Endodermal cell (in vitro differentiated cells): ENCODE measurements at regions not wholly inside any gene's neighbourhood (a gene's known extent, or its start where the extent isn't known, plus 50 kb on each side); places are given as distances from the start of the nearest gene placed in this dataset.

Experiments used
- DNase-seq: peaks from one replicate; pipeline ENCODE4 v3.0.0-alpha.2; 2017
- H3K27ac ChIP-seq: 2 replicates; pipeline ENCODE4 v1.5.1; 2013; ENCODE audit warnings: mild to moderate bottlenecking, low read depth, low read length, moderate library complexity
- H3K27me3 ChIP-seq: 2 replicates; pipeline ENCODE4 v1.6.1; 2013; ENCODE audit warnings: mild to moderate bottlenecking, low read length, moderate library complexity; ENCODE audit not compliant: insufficient read depth, control insufficient read depth, poor library complexity, severe bottlenecking
- H3K36me3 ChIP-seq: 2 replicates; pipeline ENCODE4 v1.7.0; 2013; ENCODE audit warnings: mild to moderate bottlenecking, low read length, moderate library complexity; ENCODE audit not compliant: control insufficient read depth, insufficient read depth
- H3K4me1 ChIP-seq: one replicate; pipeline ENCODE4 v1.7.0; 2013; ENCODE audit warnings: low read length; ENCODE audit not compliant: control insufficient read depth, insufficient read depth
- H3K4me3 ChIP-seq: 2 replicates; pipeline ENCODE4 v1.5.1; 2013; ENCODE audit warnings: mild to moderate bottlenecking, low read length, moderate library complexity
- H3K9ac ChIP-seq: 2 replicates; pipeline ENCODE4 v1.6.1; 2013; ENCODE audit warnings: mild to moderate bottlenecking, low read length, moderate library complexity; ENCODE audit not compliant: poor library complexity, severe bottlenecking; ENCODE audit errors: extremely low read depth
- H3K9me3 ChIP-seq: 2 replicates; pipeline ENCODE4 v1.6.1; 2013; ENCODE audit warnings: mild to moderate bottlenecking, low read length, moderate library complexity; ENCODE audit not compliant: control insufficient read depth
- H3K27ac Mint-ChIP-seq: 2 replicates; pipeline ENCODE4 v1.8.0; 2020; ENCODE audit warnings: mixed read lengths
- H3K27me3 Mint-ChIP-seq: 2 replicates; pipeline ENCODE4 v1.8.0; 2021; ENCODE audit warnings: mild to moderate bottlenecking, mixed read lengths; ENCODE audit not compliant: insufficient read depth
- H3K36me3 Mint-ChIP-seq: 2 replicates; pipeline ENCODE4 v1.8.0; 2020; ENCODE audit warnings: low read depth, mixed read lengths
- H3K4me1 Mint-ChIP-seq: 2 replicates; pipeline ENCODE4 v1.8.0; 2020; ENCODE audit warnings: mixed read lengths
- H3K4me3 Mint-ChIP-seq: 2 replicates; pipeline ENCODE4 v1.8.0; 2020; ENCODE audit warnings: mild to moderate bottlenecking, moderate library complexity, mixed read lengths
- H3K9me3 Mint-ChIP-seq: 2 replicates; pipeline ENCODE4 v1.8.0; 2020; ENCODE audit warnings: mild to moderate bottlenecking, mixed read lengths
- CTCF ChIP-seq: fragments of 200-600 bp; sonication (generic); conservative IDR thresholded peaks from 2 replicates; pipeline ENCODE4 v1.5.0; 2021; ENCODE audit warnings: antibody characterized with exemption, mild to moderate bottlenecking
- whole genome bisulfite sequencing, 2 experiments: methylation state at CpG; one replicate each; pipeline versions ENCODE4 v1.1.5 to v1.1.7; 2013; ENCODE audit warnings: missing lambda C conversion rate in 2 of 2, mixed read lengths in 1 of 2; ENCODE audit not compliant: insufficient coverage in 1 of 2, insufficient read length in 1 of 2; 5-methylcytosine and 5-hydroxymethylcytosine counted together

- Mint-ChIP-seq H3K4me1 (no peaks in the 10 kb centered on the region), H3K9me3 (no peaks in the 10 kb centered on the region)
- no peaks in the 10 kb centered on the region for H3K27me3 ChIP-seq
These were observed 137.4 kb upstream of the MYCN start for GRCh38 chr2:15802657-15803542.

GRCh38 chr2:15803543-15804245, 136.7 kb upstream of the MYCN start:
- no peaks in the 10 kb centered on the region for H3K36me3 ChIP-seq
- no peaks in the 10 kb centered on the region for H3K9me3 ChIP-seq
- no peak for TF ChIP-seq CTCF
- H3K9ac ChIP-seq = no peak overlapping the region
- no peaks in the 10 kb centered on the region for H3K9me3 Mint-ChIP-seq
- H3K27me3 Mint-ChIP-seq = peaks cover 14% of the 10 kb centered on the region
- no peaks in the 10 kb centered on the region for H3K36me3 Mint-ChIP-seq
- H3K4me3 Mint-ChIP-seq = no peak overlapping the region
- no peaks in the 10 kb centered on the region for H3K27me3 ChIP-seq
- H3K27ac ChIP-seq = no peak overlapping the region
- no peaks in the 10 kb centered on the region for H3K4me1 ChIP-seq
- peaks cover 4% of the 10 kb centered on the region for H3K4me1 Mint-ChIP-seq
- H3K4me3 ChIP-seq = no peak overlapping the region
- no peak for DNase-seq
- no peak overlapping the region for H3K27ac Mint-ChIP-seq
- WGBS, 2 experiments = 89 to 90% methylated on average over 4 to 12 of the region's 12 CpGs

More at GRCh38 chr2:15802657-15803542, 137.4 kb upstream of the MYCN start:
- H3K4me1 ChIP-seq = no peaks in the 10 kb centered on the region
- Mint-ChIP-seq H3K27ac (no peak overlapping the region), H3K36me3 (no peaks in the 10 kb centered on the region), H3K27me3 (peaks cover 14% of the 10 kb centered on the region), H3K4me3 (no peak overlapping the region)
- 89 to 91% methylated on average over 4 to 10 of the region's 10 CpGs for WGBS, 2 experiments
- TF ChIP-seq CTCF = no peak
- H3K9me3 ChIP-seq = no peaks in the 10 kb centered on the region
- no peak overlapping the region for H3K4me3 ChIP-seq
- H3K9ac ChIP-seq = no peak overlapping the region
- DNase-seq = no peak
- H3K36me3 ChIP-seq = no peaks in the 10 kb centered on the region
- H3K27ac ChIP-seq = no peak overlapping the region

- Histone ChIP-seq H3K27ac (no peak overlapping the region), H3K36me3 (no peaks in the 10 kb centered on the region), H3K4me3 (no peak overlapping the region), H3K9me3 (no peaks in the 10 kb centered on the region), H3K27me3 (no peaks in the 10 kb centered on the region), H3K9ac (no peak overlapping the region), H3K4me1 (peaks cover 3% of the 10 kb centered on the region)
- Mint-ChIP-seq H3K4me1 (peaks cover 9% of the 10 kb centered on the region), H3K4me3 (no peak overlapping the region), H3K27me3 (peaks cover 14% of the 10 kb centered on the region), H3K27ac (no peak overlapping the region), H3K36me3 (no peaks in the 10 kb centered on the region), H3K9me3 (no peaks in the 10 kb centered on the region)
- no peak for DNase-seq
- 89 to 100% methylated on average over 1 of the region's 1 CpG for WGBS, 2 experiments
- TF ChIP-seq CTCF = no peak
These were observed 136.1 kb upstream of the MYCN start for GRCh38 chr2:15804246-15804619.
